ENCODE measurements at regions not wholly inside any gene's neighbourhood (a gene's known extent, or its start where the extent isn't known, plus 50 kb on each side); places are given as distances from the start of the nearest gene placed in this dataset.
"Not testable (repeated sequence)": the region's sequence is repeated elsewhere in the genome, so short reads cannot be mapped to it uniquely, and the experiment has no call there.

DNA sequence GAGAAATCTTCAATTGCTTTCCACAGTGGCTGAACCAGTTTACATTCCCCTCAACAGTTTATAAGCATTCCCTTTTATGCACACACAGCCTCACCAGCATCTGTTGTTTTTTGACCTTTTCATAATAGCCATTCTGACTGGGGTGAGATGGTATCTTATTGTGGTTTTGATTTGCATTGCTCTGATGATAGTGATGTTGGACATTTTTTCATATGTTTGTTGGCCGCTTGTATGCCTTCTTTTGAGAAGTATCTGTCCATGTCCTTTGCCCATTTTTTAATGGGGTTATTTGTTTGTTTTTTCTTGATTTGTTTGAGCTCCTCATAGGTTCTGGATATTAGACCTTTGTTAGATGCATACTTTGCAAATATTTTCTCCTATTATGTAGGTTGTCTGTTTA lies 226.1 kb downstream of the SPATA31A6 start:
- H3K4me1 ChIP-seq (ENCODE audit: insufficient read depth, low read length); H3K9ac ChIP-seq (ENCODE audit: low read depth, low read length); H4K20me1 ChIP-seq (ENCODE audit: insufficient read depth, low read length); H3K4me2 ChIP-seq (ENCODE audit: insufficient read depth, low read length); H3K36me3 ChIP-seq (ENCODE audit: insufficient read depth, low read length); H3K79me2 ChIP-seq (ENCODE audit: insufficient read depth, low read length); H3K27ac ChIP-seq (ENCODE audit: low read length); H3K4me3 ChIP-seq (ENCODE audit: low read depth in 1 of 2, low read length in 2 of 2); H3K27me3 ChIP-seq (ENCODE audit: insufficient read depth, low read length, poor library complexity); H2AFZ ChIP-seq (ENCODE audit: low read depth, low read length); ATAC-seq (ENCODE audit: insufficient read depth, low read depth); DNase-seq; H3K9me3 ChIP-seq (ENCODE audit: insufficient read depth, low read length, severe bottlenecking): not testable (repeated sequence)

DNA sequence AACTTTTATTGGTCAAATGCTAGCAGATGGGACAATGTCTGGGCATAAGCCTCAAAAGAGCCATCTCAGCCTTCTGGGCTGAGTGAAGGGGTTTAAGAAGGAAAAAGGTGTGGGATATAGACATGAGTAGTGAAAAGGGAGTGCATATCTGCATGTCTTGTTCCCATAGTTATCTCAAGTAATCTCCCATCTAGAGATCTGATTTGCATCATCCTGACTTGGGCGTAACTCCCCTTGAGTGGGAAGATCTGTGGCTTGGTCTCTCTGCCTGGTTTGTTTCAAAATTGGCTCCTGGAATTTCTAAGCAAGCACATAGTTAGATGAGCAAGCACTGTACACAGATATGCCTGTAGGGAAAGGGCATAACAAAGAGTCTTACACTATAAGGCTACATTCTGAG lies 228.9 kb downstream of the SPATA31A6 start:
- not testable (repeated sequence) for H3K79me2 ChIP-seq (ENCODE audit: insufficient read depth, low read length); ATAC-seq (ENCODE audit: insufficient read depth, low read depth); H3K27ac ChIP-seq (ENCODE audit: low read length); H3K27me3 ChIP-seq (ENCODE audit: insufficient read depth, low read length, poor library complexity); H2AFZ ChIP-seq (ENCODE audit: low read depth, low read length); H3K4me3 ChIP-seq (ENCODE audit: low read depth in 1 of 2, low read length in 2 of 2); DNase-seq; H3K4me1 ChIP-seq (ENCODE audit: insufficient read depth, low read length); H3K9me3 ChIP-seq (ENCODE audit: insufficient read depth, low read length, severe bottlenecking); H3K4me2 ChIP-seq (ENCODE audit: insufficient read depth, low read length); H3K9ac ChIP-seq (ENCODE audit: low read depth, low read length); H3K36me3 ChIP-seq (ENCODE audit: insufficient read depth, low read length); H4K20me1 ChIP-seq (ENCODE audit: insufficient read depth, low read length)

DNA sequence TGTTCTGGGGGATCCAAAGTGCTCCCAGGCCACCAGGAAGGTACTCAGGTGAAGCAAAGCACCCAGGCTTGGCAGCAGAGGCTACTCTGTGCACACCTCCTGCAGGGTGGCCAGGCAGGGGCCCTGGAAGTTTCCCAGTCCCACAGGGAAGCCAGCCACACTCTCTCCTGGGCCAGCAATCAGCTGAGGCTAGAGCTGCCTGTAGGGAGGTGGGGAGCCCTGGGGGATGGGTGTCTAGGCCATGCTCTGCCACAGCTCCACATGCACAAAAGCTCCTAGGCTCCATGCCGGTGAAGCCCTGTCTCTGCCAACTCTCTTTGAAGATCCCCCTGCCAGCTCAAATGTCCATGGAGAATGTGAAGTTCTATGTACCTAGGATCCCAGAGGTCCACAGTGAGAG lies 231.4 kb downstream of the SPATA31A6 start:
- ATAC-seq (ENCODE audit: insufficient read depth, low read depth); DNase-seq: not testable (repeated sequence)

DNA sequence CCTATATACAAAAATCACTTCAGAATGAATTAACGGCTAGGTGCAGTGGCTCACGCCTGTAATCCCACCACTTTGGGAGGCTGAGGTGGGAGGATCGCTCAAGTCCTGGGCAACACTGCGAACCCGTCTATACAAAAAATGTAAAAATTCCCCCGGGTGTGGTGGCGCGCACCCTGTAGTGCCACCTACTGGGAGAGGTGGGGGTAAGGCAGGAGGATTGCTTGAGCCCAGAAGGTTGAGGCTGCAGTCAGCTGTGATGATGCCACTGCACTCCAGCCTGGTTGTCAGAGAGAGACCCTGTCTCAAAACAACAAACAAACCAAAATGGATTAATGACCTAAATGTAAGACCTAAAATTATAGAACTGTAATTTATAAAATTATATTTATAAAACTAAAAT lies 236.2 kb downstream of the SPATA31A6 start:
- not testable (repeated sequence) for ATAC-seq (ENCODE audit: insufficient read depth, low read depth); H3K9ac ChIP-seq (ENCODE audit: low read depth, low read length); H3K9me3 ChIP-seq (ENCODE audit: insufficient read depth, low read length, severe bottlenecking); H2AFZ ChIP-seq (ENCODE audit: low read depth, low read length); H3K79me2 ChIP-seq (ENCODE audit: insufficient read depth, low read length); H3K27ac ChIP-seq (ENCODE audit: low read length); DNase-seq; H4K20me1 ChIP-seq (ENCODE audit: insufficient read depth, low read length); H3K4me3 ChIP-seq (ENCODE audit: low read depth in 1 of 2, low read length in 2 of 2); H3K36me3 ChIP-seq (ENCODE audit: insufficient read depth, low read length); H3K4me2 ChIP-seq (ENCODE audit: insufficient read depth, low read length); H3K4me1 ChIP-seq (ENCODE audit: insufficient read depth, low read length); H3K27me3 ChIP-seq (ENCODE audit: insufficient read depth, low read length, poor library complexity)

More for the DNA sequence above, 231.4 kb downstream of the SPATA31A6 start:
- H3K36me3 ChIP-seq (ENCODE audit: insufficient read depth, low read length); H3K4me1 ChIP-seq (ENCODE audit: insufficient read depth, low read length); H4K20me1 ChIP-seq (ENCODE audit: insufficient read depth, low read length); H3K4me3 ChIP-seq (ENCODE audit: low read depth in 1 of 2, low read length in 2 of 2); H3K4me2 ChIP-seq (ENCODE audit: insufficient read depth, low read length); H3K79me2 ChIP-seq (ENCODE audit: insufficient read depth, low read length); H3K27ac ChIP-seq (ENCODE audit: low read length); H3K27me3 ChIP-seq (ENCODE audit: insufficient read depth, low read length, poor library complexity); H2AFZ ChIP-seq (ENCODE audit: low read depth, low read length); H3K9ac ChIP-seq (ENCODE audit: low read depth, low read length); H3K9me3 ChIP-seq (ENCODE audit: insufficient read depth, low read length, severe bottlenecking): not testable (repeated sequence)

DNA sequence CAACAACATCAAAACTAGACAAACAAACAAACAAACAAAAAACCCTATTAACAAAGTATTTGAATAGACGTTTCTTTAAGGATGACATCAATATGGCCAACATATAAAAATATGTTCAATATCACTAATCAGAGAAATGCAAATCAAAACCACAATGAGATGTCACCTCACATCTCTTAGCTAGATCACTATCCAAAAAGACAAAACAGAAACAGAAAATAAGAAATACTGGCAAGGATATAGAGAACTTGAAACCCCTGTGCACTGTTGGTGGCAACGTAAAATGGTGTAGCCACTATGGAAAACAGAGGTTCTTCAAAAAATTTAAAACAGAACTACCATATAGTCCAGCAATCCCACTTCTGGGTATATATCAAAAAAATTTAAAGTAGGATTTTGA lies 236.9 kb downstream of the SPATA31A6 start:
- not testable (repeated sequence) for DNase-seq; H3K36me3 ChIP-seq (ENCODE audit: insufficient read depth, low read length); H2AFZ ChIP-seq (ENCODE audit: low read depth, low read length); H3K4me2 ChIP-seq (ENCODE audit: insufficient read depth, low read length); H3K9me3 ChIP-seq (ENCODE audit: insufficient read depth, low read length, severe bottlenecking); ATAC-seq (ENCODE audit: insufficient read depth, low read depth); H3K4me1 ChIP-seq (ENCODE audit: insufficient read depth, low read length); H3K27me3 ChIP-seq (ENCODE audit: insufficient read depth, low read length, poor library complexity); H3K27ac ChIP-seq (ENCODE audit: low read length); H4K20me1 ChIP-seq (ENCODE audit: insufficient read depth, low read length); H3K79me2 ChIP-seq (ENCODE audit: insufficient read depth, low read length); H3K4me3 ChIP-seq (ENCODE audit: low read depth in 1 of 2, low read length in 2 of 2); H3K9ac ChIP-seq (ENCODE audit: low read depth, low read length)

DNA sequence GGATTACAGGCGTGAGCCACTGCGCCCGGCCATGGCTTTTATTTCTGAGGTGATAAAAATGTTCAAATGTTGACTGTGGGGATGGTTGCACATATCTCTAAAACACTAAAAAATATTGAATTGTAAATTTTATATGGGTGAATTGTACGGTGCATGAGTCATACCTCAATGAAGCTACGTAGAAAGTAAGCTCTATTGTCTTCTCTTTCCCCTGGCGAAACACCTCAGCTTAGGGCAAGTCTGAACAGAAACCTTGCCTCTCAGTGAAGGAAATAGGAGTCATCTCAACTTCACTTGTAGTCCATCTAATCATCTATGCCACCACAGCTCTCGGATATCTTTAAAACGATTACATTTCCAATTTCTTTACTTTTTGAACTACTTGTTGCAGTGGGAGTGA lies 238.2 kb downstream of the SPATA31A6 start:
- H2AFZ ChIP-seq (ENCODE audit: low read depth, low read length); H3K79me2 ChIP-seq (ENCODE audit: insufficient read depth, low read length); H3K4me1 ChIP-seq (ENCODE audit: insufficient read depth, low read length); ATAC-seq (ENCODE audit: insufficient read depth, low read depth); H3K27ac ChIP-seq (ENCODE audit: low read length); H3K36me3 ChIP-seq (ENCODE audit: insufficient read depth, low read length); H3K9ac ChIP-seq (ENCODE audit: low read depth, low read length); H4K20me1 ChIP-seq (ENCODE audit: insufficient read depth, low read length); H3K4me2 ChIP-seq (ENCODE audit: insufficient read depth, low read length); H3K4me3 ChIP-seq (ENCODE audit: low read depth in 1 of 2, low read length in 2 of 2); H3K27me3 ChIP-seq (ENCODE audit: insufficient read depth, low read length, poor library complexity); DNase-seq; H3K9me3 ChIP-seq (ENCODE audit: insufficient read depth, low read length, severe bottlenecking): not testable (repeated sequence)

DNA sequence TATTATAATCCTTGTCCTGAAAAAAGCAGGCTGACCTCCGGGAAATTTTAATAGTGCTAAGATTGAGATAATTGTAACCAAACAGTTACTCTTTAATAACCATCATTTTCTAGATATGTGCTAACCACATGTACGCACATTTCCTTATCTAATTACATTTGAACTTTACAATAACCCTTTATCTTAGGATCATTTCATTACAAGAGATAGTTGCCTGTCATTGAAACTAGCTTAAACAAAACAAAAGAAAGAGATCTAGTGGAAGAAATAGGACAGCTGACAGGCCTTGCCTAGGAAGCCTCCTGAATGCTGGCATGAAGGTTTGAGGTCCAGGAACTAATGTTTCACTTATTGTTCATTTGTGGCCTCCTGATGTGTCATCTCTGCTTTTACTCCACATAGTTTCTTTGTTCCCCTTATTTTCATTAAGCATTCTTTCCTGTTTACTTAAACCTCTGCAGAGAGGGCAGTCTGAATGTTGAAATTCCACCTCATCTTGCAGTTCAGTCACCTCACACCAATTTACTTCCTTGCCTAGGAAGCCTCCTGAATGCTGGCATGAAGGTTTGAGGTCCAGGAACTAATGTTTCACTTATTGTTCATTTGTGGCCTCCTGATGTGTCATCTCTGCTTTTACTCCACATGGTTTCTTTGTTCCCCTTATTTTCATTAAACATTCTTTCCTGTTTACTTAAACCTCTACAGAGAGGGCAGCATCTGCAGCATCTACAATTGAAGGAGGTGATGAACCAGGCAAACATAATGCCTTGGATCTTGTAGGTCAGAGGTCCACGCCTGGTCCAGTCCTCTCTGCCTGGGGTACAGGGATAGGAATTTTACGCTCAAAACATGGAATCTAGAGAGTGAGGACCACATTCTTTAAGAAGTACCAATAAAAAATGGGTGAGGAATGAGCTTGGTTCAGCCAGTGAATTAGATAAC lies 247.5 kb downstream of the SPATA31A6 start:
- H3K36me3 ChIP-seq (ENCODE audit: insufficient read depth, low read length); H3K4me2 ChIP-seq (ENCODE audit: insufficient read depth, low read length); H3K27ac ChIP-seq (ENCODE audit: low read length); H2AFZ ChIP-seq (ENCODE audit: low read depth, low read length); H3K79me2 ChIP-seq (ENCODE audit: insufficient read depth, low read length); H3K4me1 ChIP-seq (ENCODE audit: insufficient read depth, low read length); DNase-seq; H3K9ac ChIP-seq (ENCODE audit: low read depth, low read length); H4K20me1 ChIP-seq (ENCODE audit: insufficient read depth, low read length); ATAC-seq (ENCODE audit: insufficient read depth, low read depth); H3K9me3 ChIP-seq (ENCODE audit: insufficient read depth, low read length, severe bottlenecking); H3K4me3 ChIP-seq (ENCODE audit: low read depth in 1 of 2, low read length in 2 of 2); H3K27me3 ChIP-seq (ENCODE audit: insufficient read depth, low read length, poor library complexity): not testable (repeated sequence)

DNA sequence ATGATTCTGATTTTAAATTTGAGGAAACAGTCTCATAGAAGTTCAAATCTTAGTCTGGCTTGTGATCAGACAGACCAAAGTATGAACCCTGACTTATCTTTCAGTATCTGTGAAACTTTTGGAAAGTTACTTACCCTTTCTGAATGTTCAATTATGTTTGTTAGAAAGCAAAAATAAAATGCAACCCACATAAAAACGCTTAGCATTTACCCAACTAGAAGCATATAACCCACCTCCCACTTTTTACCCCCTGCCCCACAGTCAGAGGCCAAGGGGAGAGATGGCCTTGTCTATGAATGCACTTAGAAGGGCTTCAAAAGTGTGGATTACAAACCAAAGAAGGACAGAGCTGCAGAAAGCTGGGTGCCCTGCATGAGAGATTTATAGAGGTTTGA lies 248.2 kb downstream of the SPATA31A6 start:
- ATAC-seq (ENCODE audit: insufficient read depth, low read depth); H2AFZ ChIP-seq (ENCODE audit: low read depth, low read length); H3K27ac ChIP-seq (ENCODE audit: low read length); H3K9me3 ChIP-seq (ENCODE audit: insufficient read depth, low read length, severe bottlenecking); H4K20me1 ChIP-seq (ENCODE audit: insufficient read depth, low read length); H3K9ac ChIP-seq (ENCODE audit: low read depth, low read length); H3K4me3 ChIP-seq (ENCODE audit: low read depth in 1 of 2, low read length in 2 of 2); H3K36me3 ChIP-seq (ENCODE audit: insufficient read depth, low read length); H3K4me1 ChIP-seq (ENCODE audit: insufficient read depth, low read length); H3K4me2 ChIP-seq (ENCODE audit: insufficient read depth, low read length); H3K27me3 ChIP-seq (ENCODE audit: insufficient read depth, low read length, poor library complexity); H3K79me2 ChIP-seq (ENCODE audit: insufficient read depth, low read length); DNase-seq: not testable (repeated sequence)

All from DND-41 (cell line).